Activated T-cell treated with anti-CD3 and anti-CD28 coated beads, Interleukin-2, amount 50 U/mL, for 72 hours (primary cell): ENCODE measurements at regions not wholly inside any gene's neighbourhood (a gene's known extent, or its start where the extent isn't known, plus 50 kb on each side); places are given as distances from the start of the nearest gene placed in this dataset.
A peak's percentile ranks its signal among the peaks of the same experiment; 100 is the strongest.

ENCODE experiments used
- ATAC-seq, 2 donors: fragments of 150-1000 bp; cut with Tn5 transposase; replicated peaks in 1 of 2; 2 replicates each; pipeline ENCODE4 v1.10.0; 2021; ENCODE audit warnings: moderate library complexity in 2 of 2, mild to moderate bottlenecking in 1 of 2
- DNase-seq, 2 donors: peaks; one replicate each; pipeline ENCODE4 v3.0.0; 2021 to 2022; ENCODE audit warnings: mixed read lengths in 1 of 2
- H3K27ac Mint-ChIP-seq: one replicate; pipeline ENCODE4 v1.8.0; 2022; ENCODE audit warnings: mild to moderate bottlenecking, moderate library complexity, mixed read lengths
- H3K27me3 Mint-ChIP-seq: one replicate; pipeline ENCODE4 v1.8.0; 2022; ENCODE audit warnings: low read depth, mixed read lengths
- H3K36me3 Mint-ChIP-seq, 2 donors: one replicate each; pipeline ENCODE4 v1.8.0; 2022; ENCODE audit warnings: mixed read lengths in 2 of 2, mild to moderate bottlenecking in 1 of 2; ENCODE audit not compliant: insufficient read depth in 2 of 2
- H3K4me1 Mint-ChIP-seq: one replicate; pipeline ENCODE4 v1.8.0; 2022; ENCODE audit warnings: low read depth, mixed read lengths
- H3K4me3 Mint-ChIP-seq, 2 donors: one replicate each; pipeline ENCODE4 v1.8.0; 2022; ENCODE audit warnings: mild to moderate bottlenecking in 2 of 2, mixed read lengths in 2 of 2, moderate library complexity in 2 of 2
- H3K9me3 Mint-ChIP-seq, 2 donors: one replicate each; pipeline ENCODE4 v1.8.0; 2022; ENCODE audit warnings: mixed read lengths in 2 of 2

GRCh38 chr3:59451800-59452746 is 402.2 kb upstream of the CFAP20DC start:
- H3K4me3 Mint-ChIP-seq, result peak overlapping the region; percentile 78 to 94
- H3K27ac Mint-ChIP-seq, result peak overlapping the region; percentile 97
- peaks cover 4 to 5% of the 10 kb centered on the region in 2 donors for H3K9me3 Mint-ChIP-seq
- no peaks in the 10 kb centered on the region for H3K27me3 Mint-ChIP-seq
- H3K36me3 Mint-ChIP-seq, result peaks cover 5 to 6% of the 10 kb centered on the region in 2 donors
- peaks cover 72% of the 10 kb centered on the region for H3K4me1 Mint-ChIP-seq
- peak in 1 of 2 donors; percentile 37 for DNase-seq
- peak; percentile 40 to 54 for ATAC-seq

- peaks cover 73% of the 10 kb centered on the region for H3K4me1 Mint-ChIP-seq
- peaks cover 4 to 5% of the 10 kb centered on the region in 2 donors for H3K9me3 Mint-ChIP-seq
- H3K4me3 Mint-ChIP-seq, result peak overlapping the region; percentile 78 to 94
- peak overlapping the region; percentile 97 for H3K27ac Mint-ChIP-seq
- DNase-seq (peak; percentile 67 to 73), ATAC-seq (peak; percentile 89 to 92)
- no peaks in the 10 kb centered on the region for H3K27me3 Mint-ChIP-seq
- peaks cover 5 to 6% of the 10 kb centered on the region in 2 donors for H3K36me3 Mint-ChIP-seq
These were observed 401.3 kb upstream of the CFAP20DC start for GRCh38 chr3:59450946-59451763.

GRCh38 chr3:59450437-59450836 is 400.6 kb upstream of the CFAP20DC start:
- peak overlapping the region; percentile 78 to 94 for H3K4me3 Mint-ChIP-seq
- H3K36me3 Mint-ChIP-seq, result peaks cover 5 to 6% of the 10 kb centered on the region in 2 donors
- no peaks in the 10 kb centered on the region for H3K27me3 Mint-ChIP-seq
- H3K9me3 Mint-ChIP-seq, result peaks cover 4 to 5% of the 10 kb centered on the region in 2 donors
- ATAC-seq, result no peak
- peak overlapping the region; percentile 97 for H3K27ac Mint-ChIP-seq
- peaks cover 80% of the 10 kb centered on the region for H3K4me1 Mint-ChIP-seq
- DNase-seq, result no peak

- Mint-ChIP-seq H3K27ac (no peak overlapping the region), H3K4me1 (peaks cover 89% of the 10 kb centered on the region), H3K4me3 (no peak overlapping the region), H3K36me3 (peaks cover 1 to 5% of the 10 kb centered on the region in 2 donors), H3K9me3 (peaks cover 0 to 4% of the 10 kb centered on the region in 2 donors), H3K27me3 (no peaks in the 10 kb centered on the region)
- ATAC-seq, result no peak
- DNase-seq, result no peak
These were observed 397.1 kb upstream of the CFAP20DC start for GRCh38 chr3:59446775-59447465.

GRCh38 chr3:59444676-59445075 is 394.9 kb upstream of the CFAP20DC start:
- DNase-seq (no peak), ATAC-seq (no peak)
- peak overlapping the region; percentile 78 to 97 for H3K4me3 Mint-ChIP-seq
- H3K27me3 Mint-ChIP-seq, result no peaks in the 10 kb centered on the region
- peaks cover 0 to 4% of the 10 kb centered on the region in 2 donors for H3K9me3 Mint-ChIP-seq
- H3K4me1 Mint-ChIP-seq, result peaks cover 75% of the 10 kb centered on the region
- H3K36me3 Mint-ChIP-seq, result peaks cover 1 to 5% of the 10 kb centered on the region in 2 donors
- H3K27ac Mint-ChIP-seq, result peak overlapping the region; percentile 97

- H3K4me1 Mint-ChIP-seq, result peaks cover 71% of the 10 kb centered on the region
- H3K27ac Mint-ChIP-seq, result peak overlapping the region; percentile 97
- H3K4me3 Mint-ChIP-seq, result peak overlapping the region; percentile 78 to 97
- ATAC-seq (peak; percentile 89 to 90), DNase-seq (peak in 1 of 2 donors; percentile 37)
- no peaks in the 10 kb centered on the region for H3K27me3 Mint-ChIP-seq
- H3K9me3 Mint-ChIP-seq, result peaks cover 0 to 4% of the 10 kb centered on the region in 2 donors
- peaks cover 1 to 5% of the 10 kb centered on the region in 2 donors for H3K36me3 Mint-ChIP-seq
These were observed 394.5 kb upstream of the CFAP20DC start for GRCh38 chr3:59444294-59444671.

GRCh38 chr3:59443618-59444293 is 393.9 kb upstream of the CFAP20DC start:
- Mint-ChIP-seq H3K36me3 (peaks cover 1 to 5% of the 10 kb centered on the region in 2 donors), H3K4me3 (peak overlapping the region; percentile 78 to 97), H3K9me3 (peaks cover 0 to 4% of the 10 kb centered on the region in 2 donors), H3K4me1 (peaks cover 66% of the 10 kb centered on the region), H3K27ac (peak overlapping the region; percentile 97), H3K27me3 (no peaks in the 10 kb centered on the region)
- DNase-seq, result peak in 1 of 2 donors; percentile 15
- ATAC-seq, result peak; percentile 55 to 59

- Mint-ChIP-seq H3K9me3 (no peaks in the 10 kb centered on the region), H3K36me3 (peaks cover 0 to 3% of the 10 kb centered on the region in 2 donors), H3K27me3 (no peaks in the 10 kb centered on the region), H3K4me3 (no peak overlapping the region), H3K4me1 (peaks cover 54% of the 10 kb centered on the region), H3K27ac (no peak overlapping the region)
- DNase-seq (no peak), ATAC-seq (no peak)
These were observed 392.2 kb upstream of the CFAP20DC start for GRCh38 chr3:59442046-59442445.

- no peak for DNase-seq
- no peak overlapping the region for H3K27ac Mint-ChIP-seq
- H3K4me3 Mint-ChIP-seq, result no peak overlapping the region
- peaks cover 0 to 3% of the 10 kb centered on the region in 2 donors for H3K36me3 Mint-ChIP-seq
- H3K27me3 Mint-ChIP-seq, result no peaks in the 10 kb centered on the region
- no peaks in the 10 kb centered on the region for H3K9me3 Mint-ChIP-seq
- peaks cover 50% of the 10 kb centered on the region for H3K4me1 Mint-ChIP-seq
- no peak for ATAC-seq
These were observed 390.6 kb upstream of the CFAP20DC start for GRCh38 chr3:59440285-59441028.

GRCh38 chr3:59438492-59438891 is 388.7 kb upstream of the CFAP20DC start:
- H3K4me3 Mint-ChIP-seq, result no peak overlapping the region
- no peaks in the 10 kb centered on the region for H3K27me3 Mint-ChIP-seq
- DNase-seq (no peak), ATAC-seq (no peak)
- H3K4me1 Mint-ChIP-seq, result peaks cover 31% of the 10 kb centered on the region
- H3K27ac Mint-ChIP-seq, result no peak overlapping the region
- H3K9me3 Mint-ChIP-seq, result peaks cover 7 to 8% of the 10 kb centered on the region in 2 donors
- H3K36me3 Mint-ChIP-seq, result peaks cover 6 to 11% of the 10 kb centered on the region in 2 donors

GRCh38 chr3:59436164-59436958 is 386.5 kb upstream of the CFAP20DC start:
- no peak for ATAC-seq
- Mint-ChIP-seq H3K9me3 (peaks cover 7 to 12% of the 10 kb centered on the region in 2 donors), H3K4me1 (peaks cover 15% of the 10 kb centered on the region), H3K27ac (no peak overlapping the region), H3K4me3 (no peak overlapping the region), H3K27me3 (no peaks in the 10 kb centered on the region), H3K36me3 (peaks cover 6 to 11% of the 10 kb centered on the region in 2 donors)
- DNase-seq, result no peak
